Hepatocyte (in vitro differentiated cells): ENCODE measurements at regions not wholly inside any gene's neighbourhood (a gene's known extent, or its start where the extent isn't known, plus 50 kb on each side); places are given as distances from the start of the nearest gene placed in this dataset.

ENCODE experiments used
- DNase-seq: peaks from one replicate; pipeline ENCODE4 v3.0.0-alpha.2; 2016; ENCODE audit warnings: low spot score
- H2AFZ ChIP-seq: fragments of 200-600 bp; sonication (generic); 2 replicates; pipeline ENCODE4 v1.6.0; 2016; ENCODE audit warnings: antibody characterized with exemption, mild to moderate bottlenecking
- H3K27ac ChIP-seq: fragments of 200-600 bp; sonication (generic); 2 replicates; pipeline ENCODE4 v1.5.1; 2016; ENCODE audit warnings: mild to moderate bottlenecking
- H3K27me3 ChIP-seq: fragments of 200-600 bp; sonication (generic); 2 replicates; pipeline ENCODE4 v1.6.1; 2016
- H3K36me3 ChIP-seq: fragments of 200-600 bp; sonication (generic); replicated peaks from 2 replicates; pipeline ENCODE4 v1.5.1; 2016; ENCODE audit warnings: low read depth; ENCODE audit not compliant: insufficient read depth
- H3K4me1 ChIP-seq: fragments of 200-600 bp; sonication (generic); 2 replicates; pipeline ENCODE4 v1.5.1; 2016; ENCODE audit warnings: mild to moderate bottlenecking, moderate library complexity; ENCODE audit not compliant: insufficient read depth
- H3K4me2 ChIP-seq: fragments of 200-600 bp; sonication (generic); 2 replicates; pipeline ENCODE4 v1.6.0; 2016
- H3K4me3 ChIP-seq: fragments of 200-600 bp; sonication (generic); 2 replicates; pipeline ENCODE4 v1.5.1; 2016; ENCODE audit warnings: mild to moderate bottlenecking
- H3K79me2 ChIP-seq: fragments of 200-600 bp; sonication (generic); 2 replicates; pipeline ENCODE4 v1.6.0; 2017; ENCODE audit warnings: mild to moderate bottlenecking
- H3K9me2 ChIP-seq: fragments of 200-600 bp; sonication (generic); replicated peaks from 2 replicates; pipeline ENCODE4 v1.6.0; 2017; ENCODE audit warnings: mild to moderate bottlenecking; ENCODE audit not compliant: insufficient read depth
- H3K9me3 ChIP-seq: fragments of 200-600 bp; sonication (generic); 2 replicates; pipeline ENCODE4 v1.5.1; 2016; ENCODE audit warnings: low read depth, mild to moderate bottlenecking
- H4K20me1 ChIP-seq: fragments of 200-600 bp; sonication (generic); 2 replicates; pipeline ENCODE4 v1.6.0; 2016; ENCODE audit warnings: mild to moderate bottlenecking; ENCODE audit not compliant: insufficient read depth, poor library complexity, severe bottlenecking
- CTCF ChIP-seq: fragments of 200-600 bp; sonication (generic); IDR thresholded peaks from 2 replicates; pipeline ENCODE4 v1.5.1; 2016; ENCODE audit warnings: antibody characterized with exemption, mild to moderate bottlenecking; ENCODE audit not compliant: poor library complexity
- EZH2 ChIP-seq: fragments of 200-600 bp; sonication (generic); IDR thresholded peaks from 2 replicates; pipeline ENCODE4 v1.6.1; 2016; ENCODE audit warnings: antibody characterized with exemption, mild to moderate bottlenecking, borderline replicate concordance
- EZH2phosphoT487 ChIP-seq: fragments of 200-600 bp; sonication (generic); IDR thresholded peaks from one replicate; pipeline ENCODE4 v1.6.1; 2018; ENCODE audit warnings: antibody characterized with exemption, mild to moderate bottlenecking, low read depth, moderate library complexity; ENCODE audit not compliant: unreplicated experiment, severe bottlenecking
- WGBS: methylation state at CpG from one replicate; pipeline ENCODE4 v1.1.6; 2016; ENCODE audit warnings: low lambda C conversion rate; ENCODE audit errors: missing lambda C conversion rate; 5-methylcytosine and 5-hydroxymethylcytosine counted together

GRCh38 chr1:182193908-182194550, 132.5 kb upstream of the ZNF648 start:
- DNase-seq, result no peak
- Histone ChIP-seq H3K9me2 (no peaks in the 10 kb centered on the region), H3K27ac (no peak overlapping the region), H3K9me3 (no peaks in the 10 kb centered on the region), H3K36me3 (no peaks in the 10 kb centered on the region), H3K4me1 (no peaks in the 10 kb centered on the region), H3K27me3 (no peaks in the 10 kb centered on the region), H3K4me2 (no peak overlapping the region), H3K4me3 (no peak overlapping the region), H4K20me1 (no peaks in the 10 kb centered on the region), H3K79me2 (no peaks in the 10 kb centered on the region), H2AFZ (no peak overlapping the region)
- TF ChIP-seq EZH2 (no peak), CTCF (no peak), EZH2phosphoT487 (no peak)
- 88% methylated on average over 4 of the region's 4 CpGs for WGBS

- H3K27ac ChIP-seq, result no peak overlapping the region
- H3K79me2 ChIP-seq, result no peaks in the 10 kb centered on the region
- no peak overlapping the region for H2AFZ ChIP-seq
- H3K9me3 ChIP-seq, result no peaks in the 10 kb centered on the region
- no peak overlapping the region for H3K4me3 ChIP-seq
- H3K4me1 ChIP-seq, result no peaks in the 10 kb centered on the region
- no peaks in the 10 kb centered on the region for H3K27me3 ChIP-seq
- TF ChIP-seq CTCF, result no peak
- no peak for TF ChIP-seq EZH2
- TF ChIP-seq EZH2phosphoT487, result no peak
- 94% methylated on average over 4 of the region's 4 CpGs for WGBS
- no peak for DNase-seq
- H3K4me2 ChIP-seq, result no peak overlapping the region
- no peaks in the 10 kb centered on the region for H3K36me3 ChIP-seq
- H4K20me1 ChIP-seq, result no peaks in the 10 kb centered on the region
- no peaks in the 10 kb centered on the region for H3K9me2 ChIP-seq
These were observed 131.5 kb upstream of the ZNF648 start for GRCh38 chr1:182192966-182193365.

GRCh38 chr1:182192215-182192614, 130.7 kb upstream of the ZNF648 start:
- H3K79me2 ChIP-seq, result no peaks in the 10 kb centered on the region
- no peak for DNase-seq
- H4K20me1 ChIP-seq, result no peaks in the 10 kb centered on the region
- WGBS, result 91% methylated on average over 3 of the region's 3 CpGs
- H3K36me3 ChIP-seq, result no peaks in the 10 kb centered on the region
- H3K4me1 ChIP-seq, result no peaks in the 10 kb centered on the region
- H3K9me3 ChIP-seq, result no peaks in the 10 kb centered on the region
- TF ChIP-seq EZH2phosphoT487 (no peak), CTCF (no peak), EZH2 (no peak)
- H3K27ac ChIP-seq, result no peak overlapping the region
- no peak overlapping the region for H2AFZ ChIP-seq
- H3K9me2 ChIP-seq, result no peaks in the 10 kb centered on the region
- H3K4me3 ChIP-seq, result no peak overlapping the region
- no peaks in the 10 kb centered on the region for H3K27me3 ChIP-seq
- H3K4me2 ChIP-seq, result no peak overlapping the region
